ENCODE measurements at regions not wholly inside any gene's neighbourhood (a gene's known extent, or its start where the extent isn't known, plus 50 kb on each side); places are given as distances from the start of the nearest gene placed in this dataset.

GRCh38 chr14:104475256-104475655 lies 104.3 kb upstream of the C14orf180 start:
- no peak for TF ChIP-seq CREB1 (CRISPR knock-in tag; IDR thresholded peaks at IDR 0.05; ENCODE audit: low read depth)
- TF ChIP-seq EZH2phosphoT487 (IDR thresholded peaks at IDR 0.05; ENCODE audit: unreplicated experiment) = no peak
- TF ChIP-seq EZH2 (IDR thresholded peaks at IDR 0.05; ENCODE audit: low read depth, unreplicated experiment) = no peak
- no peak for TF ChIP-seq ETS1 (IDR thresholded peaks at IDR 0.05)
- TF ChIP-seq ZNF462 (CRISPR knock-in tag; IDR thresholded peaks at IDR 0.05) = no peak

More at GRCh38 chr14:104475256-104475655, 104.3 kb upstream of the C14orf180 start:
- Mint-ChIP-seq H3K9me3 (no peaks in the 10 kb centered on the region; the same call in 1 of the 3 replicates), H3K27ac (no peak overlapping the region), H3K4me1 (peaks cover 5% of the 10 kb centered on the region; the same call in 2 of the 3 replicates), H3K4me3 (no peak overlapping the region), H3K36me3 (ENCODE audit: low read depth) (peaks cover 2% of the 10 kb centered on the region; the same call in 1 of the 3 replicates), H3K27me3 (ENCODE audit: insufficient read depth, low read depth, poor library complexity) (peaks cover 4% of the 10 kb centered on the region)
- Histone ChIP-seq H2AFZ (no peak overlapping the region), H3K4me1 (ENCODE audit: insufficient read depth) (no peaks in the 10 kb centered on the region), H4K20me1 (replicated peaks; ENCODE audit: insufficient read depth) (no peaks in the 10 kb centered on the region), H3K36me3 (ENCODE audit: insufficient read depth) (no peaks in the 10 kb centered on the region), H3K9me2 (ENCODE audit: insufficient read depth) (no peaks in the 10 kb centered on the region; the same call in 1 of the 2 replicates), H3K27me3 (ENCODE audit: insufficient read depth) (no peaks in the 10 kb centered on the region), H3K4me2 (no peak overlapping the region), H3K4me3 (no peak overlapping the region), H3K79me2 (replicated peaks; ENCODE audit: insufficient read depth) (no peaks in the 10 kb centered on the region), H3K27ac (ENCODE audit: low read depth) (no peak overlapping the region), H3F3A (replicated peaks; ENCODE audit: low read depth) (no peaks in the 10 kb centered on the region)
- DNase-seq (ENCODE audit: low spot score) (no peak), ATAC-seq (no peak)

All from GM23338 (cell line).